Tibial artery (tissue), 4 donors: ENCODE measurements at regions not wholly inside any gene's neighbourhood (a gene's known extent, or its start where the extent isn't known, plus 50 kb on each side); places are given as distances from the start of the nearest gene placed in this dataset.

Source experiments
- DNase-seq, 2 donors: peaks; one replicate each; pipeline ENCODE4 v3.0.0-alpha.2; 2019
- H3K27ac ChIP-seq, 2 donors: fragments of 200-600 bp; sonication (generic) in 1 of 2; 1 replicate in 1 of 2; 2 replicates in 1 of 2; pipeline ENCODE4 v1.5.1; 2018 to 2019; ENCODE audit warnings: mild to moderate bottlenecking in 1 of 2
- H3K27me3 ChIP-seq, 2 donors: fragments of 200-600 bp; sonication (generic) in 1 of 2; one replicate each; pipeline versions ENCODE4 v1.5.1 to v1.6.0; 2016 to 2019
- H3K36me3 ChIP-seq, 3 donors: fragments of 200-600 bp; sonication (generic) in 2 of 3; one replicate each; pipeline ENCODE4 v1.5.1; 2016 to 2019; ENCODE audit warnings: mild to moderate bottlenecking in 2 of 3
- H3K4me1 ChIP-seq, 4 donors: fragments of 200-600 bp; sonication (generic) in 2 of 4; 1 replicate in 3 of 4; 2 replicates in 1 of 4; pipeline ENCODE4 v1.5.1; 2016 to 2019
- H3K4me3 ChIP-seq, 2 donors: fragments of 200-600 bp; sonication (generic) in 1 of 2; 1 replicate in 1 of 2; 2 replicates in 1 of 2; pipeline ENCODE4 v1.5.1; 2018 to 2019; ENCODE audit warnings: mild to moderate bottlenecking in 2 of 2
- H3K9me3 ChIP-seq, 3 donors: fragments of 200-600 bp; sonication (generic) in 1 of 3; one replicate each; pipeline ENCODE4 v1.5.1; 2016 to 2019
- intact Hi-C: fragments of 100-400 bp; cut with DNase I; formaldehyde crosslinking; loops from one replicate; pipeline ENCODE4 v1.15.0; 2023; ENCODE audit warnings: low total_unique reads
- TF ChIP-seq, protein P1 (sequence below), 2 experiments: fragments of 200-600 bp in 1 of 2; fragments of 450-650 bp in 1 of 2; IDR thresholded peaks; one replicate each; pipeline ENCODE4 v1.5.1; 2017 to 2019; ENCODE audit warnings: antibody characterized with exemption in 2 of 2, mild to moderate bottlenecking in 1 of 2, moderate library complexity in 1 of 2

DNA sequence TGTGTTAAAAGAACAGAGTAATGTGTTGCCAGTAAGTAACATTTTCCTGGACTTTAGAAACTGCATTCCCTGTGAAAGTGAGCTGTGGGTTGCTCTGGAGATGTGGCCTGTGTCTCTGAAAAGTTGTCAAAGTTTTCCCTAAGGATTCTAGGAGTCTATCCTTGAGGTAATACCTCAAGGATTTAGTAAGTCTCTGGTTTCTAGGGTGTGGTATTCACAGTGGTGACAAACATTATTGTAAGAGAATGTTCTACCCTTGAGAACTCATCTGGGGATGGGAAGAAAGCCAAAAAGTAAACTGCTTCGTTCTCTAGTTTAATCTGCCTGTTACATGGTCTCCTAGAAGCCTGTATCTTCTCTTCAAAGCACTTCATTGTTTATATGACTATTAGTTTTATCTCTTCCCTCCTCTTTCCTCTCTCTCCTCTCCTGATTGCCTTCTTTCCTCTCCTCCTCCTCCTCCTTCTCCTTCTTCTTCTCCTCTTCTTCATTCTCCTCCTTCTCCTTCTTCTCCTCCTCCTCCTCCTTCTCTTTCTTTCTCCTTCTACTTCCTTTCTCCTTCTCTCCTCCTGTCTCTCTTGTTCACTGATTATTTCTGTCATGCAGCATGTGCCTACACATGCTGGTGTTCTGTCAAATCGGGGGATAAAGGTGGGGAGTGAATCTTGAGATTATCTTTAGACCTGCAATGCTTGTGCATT is 321.3 kb downstream of the PTTG2 start:
- peaks cover 0 to 32% (median 15%) of the 10 kb centered on the region in 4 donors for H3K4me1 ChIP-seq
- TF ChIP-seq, protein P1, sequence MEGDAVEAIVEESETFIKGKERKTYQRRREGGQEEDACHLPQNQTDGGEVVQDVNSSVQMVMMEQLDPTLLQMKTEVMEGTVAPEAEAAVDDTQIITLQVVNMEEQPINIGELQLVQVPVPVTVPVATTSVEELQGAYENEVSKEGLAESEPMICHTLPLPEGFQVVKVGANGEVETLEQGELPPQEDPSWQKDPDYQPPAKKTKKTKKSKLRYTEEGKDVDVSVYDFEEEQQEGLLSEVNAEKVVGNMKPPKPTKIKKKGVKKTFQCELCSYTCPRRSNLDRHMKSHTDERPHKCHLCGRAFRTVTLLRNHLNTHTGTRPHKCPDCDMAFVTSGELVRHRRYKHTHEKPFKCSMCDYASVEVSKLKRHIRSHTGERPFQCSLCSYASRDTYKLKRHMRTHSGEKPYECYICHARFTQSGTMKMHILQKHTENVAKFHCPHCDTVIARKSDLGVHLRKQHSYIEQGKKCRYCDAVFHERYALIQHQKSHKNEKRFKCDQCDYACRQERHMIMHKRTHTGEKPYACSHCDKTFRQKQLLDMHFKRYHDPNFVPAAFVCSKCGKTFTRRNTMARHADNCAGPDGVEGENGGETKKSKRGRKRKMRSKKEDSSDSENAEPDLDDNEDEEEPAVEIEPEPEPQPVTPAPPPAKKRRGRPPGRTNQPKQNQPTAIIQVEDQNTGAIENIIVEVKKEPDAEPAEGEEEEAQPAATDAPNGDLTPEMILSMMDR (IDR thresholded peaks at IDR 0.05), result no peak
- DNase-seq, result no peak
- no peaks in the 10 kb centered on the region for H3K9me3 ChIP-seq
- H3K27me3 ChIP-seq, result no peaks in the 10 kb centered on the region
- H3K36me3 ChIP-seq, result no peaks in the 10 kb centered on the region
- intact Hi-C loops, result no loop called here
- H3K4me3 ChIP-seq, result no peak overlapping the region
- peak overlapping the region; percentile 20 to 39 for H3K27ac ChIP-seq

GRCh38 chr4:38283724-38284123 is 323.5 kb downstream of the PTTG2 start:
- H3K4me3 ChIP-seq, result no peak overlapping the region
- TF ChIP-seq, protein P1 (IDR thresholded peaks at IDR 0.05), result no peak
- H3K27ac ChIP-seq, result no peak overlapping the region
- intact Hi-C loops, result no loop called here
- no peaks in the 10 kb centered on the region for H3K9me3 ChIP-seq
- peaks cover 0 to 32% (median 15%) of the 10 kb centered on the region in 4 donors for H3K4me1 ChIP-seq
- no peaks in the 10 kb centered on the region for H3K36me3 ChIP-seq
- no peaks in the 10 kb centered on the region for H3K27me3 ChIP-seq
- no peak for DNase-seq

DNA sequence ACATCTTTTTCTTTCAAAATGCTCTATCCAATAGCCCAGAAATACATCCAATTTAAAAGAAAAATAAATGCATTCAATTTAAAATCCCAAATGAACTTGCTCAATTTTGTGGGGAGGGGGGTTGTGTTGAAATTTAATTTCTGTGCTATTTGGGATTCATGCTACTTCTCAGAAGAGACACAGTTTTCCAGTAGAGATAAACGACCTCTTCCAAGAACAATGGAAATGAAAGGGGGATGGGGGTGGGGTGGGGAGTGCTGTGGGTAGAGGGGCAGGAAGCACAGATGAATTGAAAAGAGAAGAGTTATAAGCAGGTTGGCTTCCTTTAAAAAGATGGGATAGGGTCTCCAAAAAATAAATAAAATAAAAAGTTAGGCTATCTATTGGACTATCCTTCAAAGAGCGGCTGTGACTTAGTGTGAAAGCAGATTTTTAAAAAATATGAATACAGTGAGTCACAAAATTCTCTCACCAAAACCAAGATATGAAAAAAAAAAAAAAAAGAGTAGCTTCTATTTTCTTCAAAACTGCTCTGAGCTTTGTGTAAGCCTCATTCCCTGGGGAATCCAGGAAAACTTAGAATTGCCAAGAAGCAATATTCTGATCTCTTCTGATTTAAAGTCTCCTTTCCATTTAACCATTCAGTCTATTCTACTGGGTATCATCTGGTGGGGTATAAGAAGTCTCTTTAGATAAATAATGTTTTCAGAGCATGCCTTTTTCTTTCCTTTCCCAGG is 324.3 kb downstream of the PTTG2 start:
- no peak overlapping the region for H3K4me3 ChIP-seq
- DNase-seq, result no peak
- H3K27ac ChIP-seq, result no peak overlapping the region
- intact Hi-C loops, result no loop called here
- TF ChIP-seq, protein P1 (IDR thresholded peaks at IDR 0.05), result no peak
- H3K36me3 ChIP-seq, result no peaks in the 10 kb centered on the region
- no peaks in the 10 kb centered on the region for H3K9me3 ChIP-seq
- H3K4me1 ChIP-seq, result peaks cover 0 to 29% (median 13%) of the 10 kb centered on the region in 4 donors
- no peaks in the 10 kb centered on the region for H3K27me3 ChIP-seq

DNA sequence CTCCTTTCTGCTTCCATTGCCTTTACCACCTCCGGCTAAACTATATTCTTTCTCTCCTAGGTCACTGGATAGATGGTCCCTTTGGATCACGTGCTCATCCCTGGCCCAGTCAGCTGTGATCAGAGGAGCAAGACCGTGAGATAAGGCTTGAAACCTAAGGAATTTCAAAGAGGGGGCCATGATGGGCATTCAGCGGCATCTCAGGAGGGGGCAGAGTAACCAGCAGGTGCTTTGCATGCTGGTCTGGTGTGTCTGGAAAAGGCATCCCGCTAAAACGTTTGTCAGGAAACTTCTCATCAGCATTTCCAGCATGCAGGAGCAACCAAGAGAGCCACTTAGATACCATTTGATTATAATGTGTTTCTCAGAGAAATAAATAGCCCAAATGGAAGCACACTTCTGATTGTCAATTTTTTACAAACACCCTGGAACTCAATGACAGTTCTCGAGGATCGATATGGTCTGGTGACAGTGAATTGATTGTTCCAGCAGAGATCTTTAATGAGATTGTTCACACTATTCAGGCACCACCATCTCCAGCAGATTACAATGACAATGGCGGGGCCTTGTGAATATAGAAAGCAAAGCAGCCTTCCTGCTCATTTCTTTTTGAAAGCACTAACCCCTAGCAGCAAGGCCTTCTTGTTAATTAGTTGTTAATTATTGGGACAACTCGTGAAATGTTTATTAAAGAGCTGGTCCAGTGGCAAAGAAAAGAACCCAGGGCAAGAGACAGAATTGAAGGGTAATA is 327.1 kb downstream of the PTTG2 start:
- Histone ChIP-seq H3K36me3 (no peaks in the 10 kb centered on the region), H3K4me1 (peaks cover 0 to 4% (median 2%) of the 10 kb centered on the region in 4 donors), H3K27ac (no peak overlapping the region), H3K9me3 (no peaks in the 10 kb centered on the region), H3K4me3 (no peak overlapping the region), H3K27me3 (no peaks in the 10 kb centered on the region)
- TF ChIP-seq, protein P1 (IDR thresholded peaks at IDR 0.05), result no peak
- intact Hi-C loops, result no loop called here
- DNase-seq, result no peak

DNA sequence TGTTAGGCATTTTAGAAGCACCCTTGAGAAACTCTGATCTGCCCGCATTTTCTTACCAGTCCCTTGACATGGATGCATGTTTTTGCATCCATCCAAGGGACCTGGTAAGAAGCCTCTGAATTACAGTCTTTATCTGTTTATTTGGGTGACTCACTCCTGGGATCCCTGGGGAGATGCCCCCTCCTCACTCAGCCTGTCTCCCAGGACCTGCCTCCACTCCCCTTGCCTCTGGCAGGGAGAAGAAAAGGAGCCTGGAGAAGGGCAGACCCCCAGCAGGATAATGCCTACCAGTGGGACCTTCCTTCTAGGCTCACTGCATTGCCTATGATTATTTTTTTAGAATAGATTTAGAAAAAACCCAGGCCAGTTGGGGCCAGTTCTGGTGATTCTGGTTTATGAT is 329.4 kb downstream of the PTTG2 start:
- DNase-seq, result no peak
- H3K4me1 ChIP-seq, result no peaks in the 10 kb centered on the region
- H3K36me3 ChIP-seq, result no peaks in the 10 kb centered on the region
- H3K9me3 ChIP-seq, result peaks cover 3 to 12% (median 6%) of the 10 kb centered on the region in 3 donors
- TF ChIP-seq, protein P1 (IDR thresholded peaks at IDR 0.05), result no peak
- H3K27me3 ChIP-seq, result no peaks in the 10 kb centered on the region
- no peak overlapping the region for H3K27ac ChIP-seq
- intact Hi-C loops, result no loop called here
- no peak overlapping the region for H3K4me3 ChIP-seq
